KG1 (cell line): ENCODE measurements at regions not wholly inside any gene's neighbourhood (a gene's known extent, or its start where the extent isn't known, plus 50 kb on each side); places are given as distances from the start of the nearest gene placed in this dataset.

Experiments
- DNase-seq: peaks from one replicate; lab custom pipeline; 2025; lab: John Stamatoyannopoulos, UW

GRCh38 chr5:86780018-86780417 is 162.3 kb downstream of the COX7C start:
- no peak for DNase-seq

- no peak for DNase-seq
Measured at GRCh38 chr5:86786955-86787354, 169.2 kb downstream of the COX7C start.

GRCh38 chr5:86795659-86796058 is 177.9 kb downstream of the COX7C start:
- DNase-seq, result no peak

- DNase-seq, result no peak
Measured at GRCh38 chr5:86797677-86798076, 179.9 kb downstream of the COX7C start.

- no peak for DNase-seq
Measured at GRCh38 chr5:86806206-86806605, 188.5 kb downstream of the COX7C start.

GRCh38 chr5:86807046-86808031 is 189.6 kb downstream of the COX7C start:
- no peak for DNase-seq

GRCh38 chr5:86814315-86814714 is 196.6 kb downstream of the COX7C start:
- DNase-seq, result no peak

GRCh38 chr5:86814907-86815306 is 197.2 kb downstream of the COX7C start:
- DNase-seq, result no peak

GRCh38 chr5:86824637-86825036 is 206.9 kb downstream of the COX7C start:
- DNase-seq, result no peak

GRCh38 chr5:86831128-86831527 is 213.4 kb downstream of the COX7C start:
- DNase-seq, result no peak

- no peak for DNase-seq
Measured at GRCh38 chr5:86833868-86834267, 216.1 kb downstream of the COX7C start.

GRCh38 chr5:86837610-86838009 is 219.9 kb downstream of the COX7C start:
- no peak for DNase-seq

- DNase-seq, result no peak
Measured at GRCh38 chr5:86838083-86838482, 220.3 kb downstream of the COX7C start.

- DNase-seq, result no peak
Measured at GRCh38 chr5:86841000-86841644, 223.4 kb downstream of the COX7C start.

- DNase-seq, result no peak
Measured at GRCh38 chr5:86858442-86858841, 240.7 kb downstream of the COX7C start.

GRCh38 chr5:86861512-86861911 is 243.8 kb downstream of the COX7C start:
- DNase-seq, result no peak

- DNase-seq, result no peak
Measured at GRCh38 chr5:86862093-86862492, 244.4 kb downstream of the COX7C start.

GRCh38 chr5:86864051-86864450 is 246.3 kb downstream of the COX7C start:
- DNase-seq, result no peak

GRCh38 chr5:86865256-86865785 is 247.6 kb downstream of the COX7C start:
- DNase-seq, result no peak

GRCh38 chr5:86866036-86866435 is 248.3 kb downstream of the COX7C start:
- no peak for DNase-seq

GRCh38 chr5:86869268-86869667 is 251.5 kb downstream of the COX7C start:
- no peak for DNase-seq

GRCh38 chr5:86875539-86875938 is 257.8 kb downstream of the COX7C start:
- no peak for DNase-seq

GRCh38 chr5:86878250-86878649 is 260.5 kb downstream of the COX7C start:
- no peak for DNase-seq
